ENCODE measurements at regions not wholly inside any gene's neighbourhood (a gene's known extent, or its start where the extent isn't known, plus 50 kb on each side); places are given as distances from the start of the nearest gene placed in this dataset.

- Mint-ChIP-seq H3K27me3 (ENCODE audit: low read depth) (peaks cover 12% of the 10 kb centered on the region), H3K4me3 (ENCODE audit: unreplicated experiment) (no peak overlapping the region), H3K4me1 (ENCODE audit: low read depth) (no peaks in the 10 kb centered on the region), H3K27ac (ENCODE audit: unreplicated experiment) (no peak overlapping the region), H3K9me3 (ENCODE audit: low read depth) (no peaks in the 10 kb centered on the region), H3K36me3 (ENCODE audit: low read depth) (no peaks in the 10 kb centered on the region)
- TF ChIP-seq CTCF (IDR thresholded peaks at IDR 0.05): no peak
- DNase-seq (ENCODE audit: low spot score): peak; percentile 51
Observed at GRCh38 chr14:104428333-104428851, 151.2 kb upstream of the C14orf180 start.

GRCh38 chr14:104428860-104429259 is 150.7 kb upstream of the C14orf180 start:
- Mint-ChIP-seq H3K4me3 (ENCODE audit: unreplicated experiment) (no peak overlapping the region), H3K36me3 (ENCODE audit: low read depth) (no peaks in the 10 kb centered on the region), H3K27me3 (ENCODE audit: low read depth) (peaks cover 12% of the 10 kb centered on the region), H3K9me3 (ENCODE audit: low read depth) (no peaks in the 10 kb centered on the region), H3K4me1 (ENCODE audit: low read depth) (no peaks in the 10 kb centered on the region), H3K27ac (ENCODE audit: unreplicated experiment) (no peak overlapping the region)
- no peak for DNase-seq (ENCODE audit: low spot score)
- no peak for TF ChIP-seq CTCF (IDR thresholded peaks at IDR 0.05)

- no peak for TF ChIP-seq CTCF (IDR thresholded peaks at IDR 0.05)
- Mint-ChIP-seq H3K4me1 (ENCODE audit: low read depth) (no peaks in the 10 kb centered on the region), H3K27me3 (ENCODE audit: low read depth) (peaks cover 10% of the 10 kb centered on the region), H3K4me3 (ENCODE audit: unreplicated experiment) (no peak overlapping the region), H3K36me3 (ENCODE audit: low read depth) (no peaks in the 10 kb centered on the region), H3K27ac (ENCODE audit: unreplicated experiment) (no peak overlapping the region), H3K9me3 (ENCODE audit: low read depth) (no peaks in the 10 kb centered on the region)
- no peak for DNase-seq (ENCODE audit: low spot score)
Observed at GRCh38 chr14:104429291-104429861, 150.2 kb upstream of the C14orf180 start.

- Mint-ChIP-seq H3K4me3 (ENCODE audit: unreplicated experiment) (no peak overlapping the region), H3K27ac (ENCODE audit: unreplicated experiment) (no peak overlapping the region), H3K4me1 (ENCODE audit: low read depth) (peaks cover 2% of the 10 kb centered on the region), H3K27me3 (ENCODE audit: low read depth) (peaks cover 6% of the 10 kb centered on the region), H3K9me3 (ENCODE audit: low read depth) (no peaks in the 10 kb centered on the region), H3K36me3 (ENCODE audit: low read depth) (no peaks in the 10 kb centered on the region)
- no peak for DNase-seq (ENCODE audit: low spot score)
- no peak for TF ChIP-seq CTCF (IDR thresholded peaks at IDR 0.05)
Observed at GRCh38 chr14:104431351-104431928, 148.1 kb upstream of the C14orf180 start.

GRCh38 chr14:104431929-104432541 is 147.5 kb upstream of the C14orf180 start:
- H3K27ac Mint-ChIP-seq (ENCODE audit: unreplicated experiment): no peak overlapping the region
- H3K36me3 Mint-ChIP-seq (ENCODE audit: low read depth): no peaks in the 10 kb centered on the region
- H3K27me3 Mint-ChIP-seq (ENCODE audit: low read depth): peaks cover 6% of the 10 kb centered on the region
- no peak overlapping the region for H3K4me3 Mint-ChIP-seq (ENCODE audit: unreplicated experiment)
- no peaks in the 10 kb centered on the region for H3K9me3 Mint-ChIP-seq (ENCODE audit: low read depth)
- no peak for DNase-seq (ENCODE audit: low spot score)
- no peak for TF ChIP-seq CTCF (IDR thresholded peaks at IDR 0.05)
- peaks cover 3% of the 10 kb centered on the region for H3K4me1 Mint-ChIP-seq (ENCODE audit: low read depth)

Measured in chondrocyte (in vitro differentiated cells).